ENCODE measurements at regions not wholly inside any gene's neighbourhood (a gene's known extent, or its start where the extent isn't known, plus 50 kb on each side); places are given as distances from the start of the nearest gene placed in this dataset.

GRCh38 chr12:127008755-127009403 lies 1258.1 kb upstream of the TMEM132C start:
- POLR2A ChIA-PET = no interaction called here
- WGBS (ENCODE audit: insufficient coverage) = 80% methylated on average over 6 of the region's 10 CpGs
- Histone ChIP-seq H3K27ac (ENCODE audit: low read length in 2 of 2) (no peak overlapping the region), H3K9ac (ENCODE audit: low read length) (no peak overlapping the region), H3K27me3 (replicated peaks in 1 of 4; ENCODE audit: control extremely low read depth in 1 of 4, control insufficient read depth in 3 of 4, insufficient read depth in 4 of 4, low read length in 3 of 4) (no peaks in the 10 kb centered on the region), H3K36me3 (replicated peaks in 1 of 2; ENCODE audit: control extremely low read depth in 1 of 2, control insufficient read depth in 1 of 2, extremely low read depth in 1 of 2, insufficient read depth in 2 of 2, low read length in 1 of 2) (no peaks in the 10 kb centered on the region), H3K9me3 (ENCODE audit: control extremely low read depth in 1 of 3, control insufficient read depth in 2 of 3, insufficient read depth in 1 of 3, low read length in 2 of 3) (no peaks in the 10 kb centered on the region), H3K4me1 (ENCODE audit: control insufficient read depth in 2 of 2, insufficient read depth in 2 of 2, low read length in 2 of 2) (no peaks in the 10 kb centered on the region), H3K4me2 (replicated peaks; ENCODE audit: low read depth, low read length, poor library complexity, severe bottlenecking) (no peak overlapping the region), H3K4me3 (ENCODE audit: control extremely low read depth in 1 of 5, extremely low read depth in 1 of 5, insufficient read depth in 1 of 5, low read depth in 2 of 5, low read length in 4 of 5) (no peak overlapping the region), H4K20me1 (ENCODE audit: control insufficient read depth, insufficient read depth, low read length, poor library complexity, severe bottlenecking) (no peaks in the 10 kb centered on the region), H3K79me2 (ENCODE audit: control insufficient read depth, insufficient read depth, low read length) (no peaks in the 10 kb centered on the region), H2AFZ (ENCODE audit: insufficient read depth, low read depth, low read length, poor library complexity, severe bottlenecking) (no peak overlapping the region)
- TF ChIP-seq EZH2 (IDR thresholded peaks at IDR 0.05; ENCODE audit: borderline replicate concordance, insufficient read depth, low read depth, low read length, poor library complexity, severe bottlenecking) = no peak
- no peak for TF ChIP-seq CTCF (IDR thresholded peaks at IDR 0.05)
- CTCF ChIA-PET = no interaction called here
- no peak overlapping the region for H3K27ac Mint-ChIP-seq
- no peaks in the 10 kb centered on the region for H3K4me1 Mint-ChIP-seq
- H3K27me3 Mint-ChIP-seq = no peaks in the 10 kb centered on the region
- no peak overlapping the region for H3K4me3 Mint-ChIP-seq
- intact Hi-C loops (cut with micrococcal nuclease) = no loop called here
- DNase-seq (no peak), ATAC-seq (ENCODE audit: low read depth) (no peak)
- no peaks in the 10 kb centered on the region for H3K9me3 Mint-ChIP-seq (ENCODE audit: insufficient read depth)

DNA sequence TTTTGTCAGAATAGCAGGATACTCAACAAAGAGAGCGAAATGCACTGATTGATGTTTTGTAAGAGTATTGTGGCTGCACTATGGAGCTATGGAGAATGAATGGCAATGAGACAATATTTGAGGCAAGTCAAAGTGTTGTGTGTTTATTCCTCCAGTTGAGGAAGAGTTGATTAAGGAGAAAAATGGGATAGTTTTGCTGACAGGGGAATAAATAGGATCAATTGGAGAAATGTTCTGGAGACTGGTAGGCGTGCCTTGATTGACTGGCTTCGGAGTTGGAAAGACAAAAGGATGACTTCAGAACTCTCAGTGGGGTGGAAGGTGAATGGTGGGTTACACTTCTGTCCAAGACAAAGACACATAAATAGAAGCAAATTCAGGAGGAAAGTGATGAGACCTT lies 1254.9 kb upstream of the TMEM132C start:
- DNase-seq (no peak), ATAC-seq (ENCODE audit: low read depth) (no peak)
- intact Hi-C loops (cut with micrococcal nuclease) = no loop called here
- no peaks in the 10 kb centered on the region for H3K36me3 ChIP-seq (replicated peaks in 1 of 2; ENCODE audit: control extremely low read depth in 1 of 2, control insufficient read depth in 1 of 2, extremely low read depth in 1 of 2, insufficient read depth in 2 of 2, low read length in 1 of 2)
- H3K4me3 ChIP-seq (ENCODE audit: control extremely low read depth in 1 of 5, extremely low read depth in 1 of 5, insufficient read depth in 1 of 5, low read depth in 2 of 5, low read length in 4 of 5) = no peak overlapping the region
- Mint-ChIP-seq H3K27ac (no peak overlapping the region), H3K4me3 (no peak overlapping the region), H3K4me1 (no peaks in the 10 kb centered on the region), H3K27me3 (no peaks in the 10 kb centered on the region), H3K9me3 (ENCODE audit: insufficient read depth) (no peaks in the 10 kb centered on the region)
- H3K4me1 ChIP-seq (ENCODE audit: control insufficient read depth in 2 of 2, insufficient read depth in 2 of 2, low read length in 2 of 2) = no peaks in the 10 kb centered on the region
- ChIA-PET CTCF (no interaction called here), POLR2A (no interaction called here)
- H3K27me3 ChIP-seq (replicated peaks in 1 of 4; ENCODE audit: control extremely low read depth in 1 of 4, control insufficient read depth in 3 of 4, insufficient read depth in 4 of 4, low read length in 3 of 4) = no peaks in the 10 kb centered on the region
- TF ChIP-seq EZH2 (IDR thresholded peaks at IDR 0.05; ENCODE audit: borderline replicate concordance, insufficient read depth, low read depth, low read length, poor library complexity, severe bottlenecking) = no peak
- no peak for TF ChIP-seq CTCF (IDR thresholded peaks at IDR 0.05)
- H3K9ac ChIP-seq (ENCODE audit: low read length) = no peak overlapping the region
- H2AFZ ChIP-seq (ENCODE audit: insufficient read depth, low read depth, low read length, poor library complexity, severe bottlenecking) = no peak overlapping the region
- 93% methylated on average over 2 of the region's 3 CpGs for WGBS (ENCODE audit: insufficient coverage)
- no peaks in the 10 kb centered on the region for H3K9me3 ChIP-seq (ENCODE audit: control extremely low read depth in 1 of 3, control insufficient read depth in 2 of 3, insufficient read depth in 1 of 3, low read length in 2 of 3)
- no peak overlapping the region for H3K4me2 ChIP-seq (replicated peaks; ENCODE audit: low read depth, low read length, poor library complexity, severe bottlenecking)
- no peak overlapping the region for H3K27ac ChIP-seq (ENCODE audit: low read length in 2 of 2)
- no peaks in the 10 kb centered on the region for H4K20me1 ChIP-seq (ENCODE audit: control insufficient read depth, insufficient read depth, low read length, poor library complexity, severe bottlenecking)
- H3K79me2 ChIP-seq (ENCODE audit: control insufficient read depth, insufficient read depth, low read length) = no peaks in the 10 kb centered on the region

All from B cell (primary cell).